ENCODE measurements at regions not wholly inside any gene's neighbourhood (a gene's known extent, or its start where the extent isn't known, plus 50 kb on each side); places are given as distances from the start of the nearest gene placed in this dataset.

DNA sequence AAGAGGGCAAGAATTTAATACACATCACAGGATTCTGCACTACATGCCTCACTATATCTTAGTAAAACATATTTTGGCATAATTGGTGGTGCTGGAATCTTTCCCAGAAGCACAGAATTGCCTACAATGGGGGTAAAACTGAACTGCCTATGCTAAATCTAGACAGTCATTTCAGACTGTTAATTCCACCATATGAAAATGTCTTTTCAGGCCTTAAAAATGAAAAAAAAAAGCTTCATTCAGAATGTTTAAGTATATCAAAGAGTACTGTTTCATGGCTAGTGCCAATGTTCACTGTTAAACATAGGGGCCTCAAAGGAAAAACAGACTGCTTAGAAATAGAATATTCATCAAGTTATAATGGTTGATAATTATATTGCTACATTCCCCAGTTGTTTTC is 797.0 kb downstream of the PCDH19 start:
- TF ChIP-seq EZH2 (IDR thresholded peaks at IDR 0.05; ENCODE audit: borderline replicate concordance, low read depth, low read length, poor library complexity, severe bottlenecking) (no peak), CTCF (conservative IDR thresholded peaks at IDR 0.05; ENCODE audit: low read depth, low read length) (no peak)

Data from A673 (cell line).